Stimulated activated CD8-positive, alpha-beta memory T cell treated with anti-CD3 and anti-CD28 coated beads, Interleukin-15, amount 100 ng/mL, for 48 hours (primary cell): ENCODE measurements at regions not wholly inside any gene's neighbourhood (a gene's known extent, or its start where the extent isn't known, plus 50 kb on each side); places are given as distances from the start of the nearest gene placed in this dataset.

ENCODE experiments used
- DNase-seq, 2 donors: peaks; one replicate each; pipeline ENCODE4 v3.0.0-alpha.2; 2020; ENCODE audit warnings: low read depth in 2 of 2

- no peak for DNase-seq
Observed at GRCh38 chr15:53462651-53463050, 296.8 kb downstream of the WDR72 start.

- DNase-seq: no peak
Observed at GRCh38 chr15:53461677-53462076, 297.8 kb downstream of the WDR72 start.

GRCh38 chr15:53458736-53459135 is 300.7 kb downstream of the WDR72 start:
- no peak for DNase-seq

- no peak for DNase-seq
Observed at GRCh38 chr15:53457479-53457878, 302.0 kb downstream of the WDR72 start.

GRCh38 chr15:53454843-53455721 is 304.4 kb downstream of the WDR72 start:
- DNase-seq: no peak

GRCh38 chr15:53454535-53454842 is 305.0 kb downstream of the WDR72 start:
- DNase-seq: no peak

- DNase-seq: no peak
Observed at GRCh38 chr15:53453253-53454105, 306.0 kb downstream of the WDR72 start.

GRCh38 chr15:53448232-53449015 is 311.0 kb downstream of the WDR72 start:
- DNase-seq: no peak

GRCh38 chr15:53447742-53448141 is 311.7 kb downstream of the WDR72 start:
- DNase-seq: no peak

GRCh38 chr15:53447053-53447574 is 312.3 kb downstream of the WDR72 start:
- DNase-seq: no peak

- no peak for DNase-seq
Observed at GRCh38 chr15:53446376-53446775, 313.1 kb downstream of the WDR72 start.

GRCh38 chr15:53445531-53445930 is 313.9 kb downstream of the WDR72 start:
- DNase-seq: no peak

- DNase-seq: no peak
Observed at GRCh38 chr15:53437985-53438841, 321.2 kb downstream of the WDR72 start.

GRCh38 chr15:53437366-53437765 is 322.1 kb downstream of the WDR72 start:
- no peak for DNase-seq

GRCh38 chr15:53434174-53434678 is 325.2 kb downstream of the WDR72 start:
- no peak for DNase-seq

- DNase-seq: no peak
Observed at GRCh38 chr15:53416219-53416940, 343.1 kb downstream of the WDR72 start.

- DNase-seq: no peak
Observed at GRCh38 chr15:53414167-53414566, 345.3 kb downstream of the WDR72 start.

GRCh38 chr15:53412542-53412941 is 346.9 kb downstream of the WDR72 start:
- no peak for DNase-seq

- no peak for DNase-seq
Observed at GRCh38 chr15:53404930-53405493, 354.5 kb downstream of the WDR72 start.

GRCh38 chr15:53401503-53401902 is 358.0 kb downstream of the WDR72 start:
- no peak for DNase-seq
